Stimulated activated CD4-positive, alpha-beta T cell treated with anti-CD3 and anti-CD28 coated beads, Interleukin-1b, Interleukin-23, amount 100 ng/mL, for 24 hours (primary cell): ENCODE measurements at regions not wholly inside any gene's neighbourhood (a gene's known extent, or its start where the extent isn't known, plus 50 kb on each side); places are given as distances from the start of the nearest gene placed in this dataset.
"Not testable (repeated sequence)": the region's sequence is repeated elsewhere in the genome, so short reads cannot be mapped to it uniquely, and the experiment has no call there.

ENCODE experiments used
- DNase-seq, 4 experiments: peaks; one replicate each; pipeline ENCODE4 v3.0.0-alpha.2; 2020; ENCODE audit warnings: low read depth in 4 of 4, low spot score in 1 of 4

DNA sequence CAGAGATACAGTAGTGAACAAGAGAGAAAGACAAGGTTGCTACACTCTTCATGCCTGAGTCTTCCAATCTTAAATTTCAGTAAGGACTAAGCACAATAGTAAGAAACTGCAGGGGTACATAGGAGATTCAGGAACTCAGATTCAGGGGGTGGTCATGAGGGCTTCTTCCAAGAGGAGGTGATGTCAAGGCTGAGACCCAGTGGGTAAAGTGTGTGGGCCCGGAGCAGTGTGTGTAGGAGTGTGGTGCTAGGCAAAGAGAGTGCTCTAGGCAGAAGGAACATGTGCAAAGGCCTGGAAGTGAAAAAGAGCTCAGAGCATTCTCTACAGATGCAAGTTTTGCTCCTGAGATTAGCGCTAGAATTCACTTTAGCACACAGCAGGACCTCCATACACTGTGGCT lies 102.9 kb upstream of the SPATA12 start:
- no peak for DNase-seq

DNA sequence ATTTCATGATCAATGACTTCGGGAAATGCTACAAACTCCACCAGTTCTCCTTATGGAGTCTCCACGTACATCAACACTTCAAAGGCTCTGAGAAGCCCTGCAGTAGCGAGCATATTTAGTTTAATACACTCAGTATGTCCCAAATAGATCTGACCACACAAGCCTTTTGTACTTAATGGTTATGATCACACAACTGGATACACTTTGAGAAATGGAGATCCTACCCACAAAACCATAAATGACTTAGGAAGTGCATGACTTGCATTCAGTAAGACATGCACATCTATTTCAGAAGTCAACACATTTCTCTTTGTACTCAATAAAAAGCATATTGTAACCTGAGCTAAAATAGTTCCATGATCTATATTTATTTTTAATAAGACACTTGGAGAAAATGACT lies 103.6 kb upstream of the SPATA12 start:
- DNase-seq: no peak

DNA sequence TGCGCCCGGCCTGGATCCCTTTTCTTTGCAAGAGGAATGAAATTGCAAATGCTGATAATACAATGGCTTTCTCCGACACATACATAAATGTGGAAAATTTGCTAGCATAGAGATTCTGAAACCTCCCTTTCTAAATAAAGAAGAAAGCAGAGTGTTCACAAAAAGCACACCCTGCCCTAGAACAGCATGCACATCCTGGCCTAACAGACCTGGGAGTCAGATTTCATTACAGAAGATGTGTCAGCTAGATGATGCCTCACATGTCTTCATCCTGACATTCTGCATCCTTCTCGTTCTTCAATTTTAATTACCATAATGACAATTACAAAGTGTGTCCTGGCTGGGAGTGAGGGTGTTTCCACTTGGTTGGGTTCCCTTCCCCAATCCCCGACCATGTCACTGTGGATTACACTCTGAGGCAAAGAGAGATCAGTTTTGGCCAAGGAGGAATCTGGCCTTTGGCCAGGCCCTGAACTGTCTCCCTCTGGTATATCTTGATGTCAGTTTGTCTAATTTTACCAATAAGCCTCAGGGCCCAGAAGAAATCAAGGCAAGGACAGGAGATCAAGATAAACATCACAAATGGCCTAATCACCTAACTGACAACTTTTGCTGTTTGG lies 104.9 kb upstream of the SPATA12 start:
- DNase-seq: no peak

DNA sequence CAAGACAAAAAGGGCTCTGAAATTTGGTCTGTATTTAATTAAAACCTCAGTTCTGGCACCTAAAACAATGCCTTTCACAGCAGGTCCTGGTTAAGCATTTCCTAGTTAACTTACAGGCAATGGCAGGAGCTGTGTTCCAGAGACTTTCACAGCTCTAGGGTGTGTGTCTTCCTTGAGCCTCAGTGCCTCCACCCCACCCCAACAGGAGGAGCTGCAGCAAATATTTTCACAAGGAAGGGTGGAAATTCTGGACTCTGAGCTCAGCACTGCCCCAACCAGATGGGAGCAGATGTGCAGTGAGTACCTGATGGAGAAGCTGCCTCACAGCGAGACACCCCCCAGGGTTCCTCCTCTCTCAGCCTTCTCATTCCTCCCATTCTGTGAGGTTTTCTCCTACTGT lies 106.3 kb upstream of the SPATA12 start:
- DNase-seq: no peak

DNA sequence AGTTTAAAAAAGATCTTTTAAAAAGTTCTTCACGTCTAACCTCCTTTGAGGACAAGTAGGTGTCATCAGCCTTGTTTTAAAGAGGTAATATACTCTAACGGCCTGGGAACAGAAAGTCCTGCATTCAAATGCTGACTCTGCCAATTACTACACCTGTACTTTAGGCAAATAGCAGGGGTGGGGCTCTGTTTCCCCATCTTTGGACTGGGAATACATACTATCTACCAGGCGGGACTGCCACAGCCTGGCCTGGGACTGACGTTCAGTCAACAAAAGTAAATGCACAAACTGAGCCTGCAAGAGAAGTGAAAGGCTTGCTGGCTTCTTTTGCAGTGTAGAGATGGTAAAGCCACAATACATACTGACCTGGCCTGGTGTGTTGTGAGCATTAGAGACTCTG lies 107.6 kb upstream of the SPATA12 start:
- no peak for DNase-seq

DNA sequence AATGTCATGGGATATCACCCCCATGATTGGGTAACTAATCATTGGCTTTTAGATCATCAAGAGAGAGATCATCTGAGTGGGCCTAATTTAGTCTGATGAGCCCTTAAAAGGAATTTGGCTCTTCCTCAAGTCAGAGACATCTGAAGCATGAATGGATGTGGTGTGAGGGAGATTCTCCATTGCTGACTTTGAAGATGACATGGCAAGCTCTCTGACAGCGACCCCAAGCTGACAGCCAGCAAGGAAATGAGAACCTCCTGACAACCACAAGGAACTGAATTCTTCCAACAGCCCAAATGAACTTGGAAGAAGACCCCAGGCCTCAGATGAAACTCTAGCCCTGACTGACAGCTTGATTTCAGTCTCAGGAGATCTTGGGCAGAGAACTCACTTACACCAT lies 108.4 kb upstream of the SPATA12 start:
- DNase-seq: no peak

DNA sequence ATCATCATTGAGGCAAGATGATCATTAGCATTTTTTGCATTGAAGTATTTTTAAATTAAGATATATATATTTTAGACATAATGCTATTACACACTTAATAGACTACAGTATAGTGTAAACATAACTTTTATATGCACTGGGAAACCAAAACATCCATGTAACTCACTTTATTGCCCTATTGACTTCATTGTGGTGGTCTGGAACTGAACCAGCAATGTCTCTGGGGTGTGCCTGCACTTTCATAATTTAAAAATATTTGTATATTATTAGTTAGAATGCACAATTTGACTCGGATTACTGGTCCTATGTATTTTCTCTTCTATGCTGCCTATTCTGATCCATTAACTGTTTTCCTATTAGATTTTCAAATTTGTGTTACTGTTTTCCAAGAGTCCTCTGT lies 109.1 kb upstream of the SPATA12 start:
- no peak for DNase-seq

DNA sequence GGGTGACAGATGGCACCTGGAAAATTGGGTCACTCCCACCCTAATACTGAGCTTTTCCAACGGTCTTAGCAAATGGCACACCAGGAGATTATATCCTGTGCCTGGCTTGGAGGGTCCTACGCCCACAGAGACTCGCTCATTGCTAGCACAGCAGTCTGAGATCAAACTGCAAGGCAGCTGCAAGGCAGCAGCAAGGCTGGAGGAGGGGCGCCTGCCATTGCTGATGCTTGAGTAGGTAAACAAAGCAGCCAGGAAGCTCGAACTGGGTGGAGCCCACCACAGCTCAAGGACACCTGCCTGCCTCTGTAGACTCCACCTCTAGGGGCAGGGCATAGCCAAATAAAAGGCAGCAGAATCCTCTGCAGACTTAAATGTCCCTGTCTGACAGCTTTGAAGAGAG lies 115.1 kb upstream of the SPATA12 start:
- DNase-seq: not testable (repeated sequence)

DNA sequence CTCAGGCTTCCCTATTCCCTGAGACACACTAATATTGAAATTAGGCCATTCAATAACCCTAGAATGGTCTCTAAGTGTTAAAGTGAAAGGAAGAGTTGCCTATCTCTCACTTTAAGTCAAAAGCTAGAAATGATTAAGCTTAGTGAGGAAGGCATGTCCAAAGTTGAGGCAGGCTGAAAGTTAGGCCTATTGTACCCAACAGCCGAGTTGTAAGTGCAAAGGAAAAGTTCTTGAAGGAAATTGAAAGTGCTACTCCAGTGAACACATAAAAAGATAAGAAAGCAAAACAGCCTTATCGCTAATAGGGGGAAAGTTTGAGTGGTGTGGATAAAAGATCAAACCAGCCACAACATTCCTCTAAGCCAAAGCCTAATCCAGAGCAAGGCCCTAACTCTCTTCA lies 117.9 kb upstream of the SPATA12 start:
- no peak for DNase-seq

DNA sequence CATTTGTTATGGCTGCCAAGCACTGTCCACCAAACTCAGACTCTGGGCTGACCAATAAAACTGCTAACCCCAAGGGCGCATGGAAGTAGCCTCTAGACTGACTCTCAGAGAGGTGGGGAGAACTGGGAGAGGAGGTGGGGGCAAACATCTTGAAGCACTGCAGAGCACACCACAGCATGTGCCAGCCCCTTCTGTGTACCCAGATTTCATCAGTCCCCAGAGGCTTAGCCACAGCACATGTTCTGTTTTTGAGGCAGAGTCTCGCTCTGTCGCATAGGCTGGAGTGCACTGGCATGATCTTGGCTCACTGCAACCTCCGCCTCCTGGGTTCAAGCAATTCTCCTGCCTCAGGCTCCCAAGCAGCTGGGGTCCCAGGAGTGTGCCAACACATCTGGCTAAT lies 119.5 kb upstream of the SPATA12 start:
- no peak for DNase-seq

DNA sequence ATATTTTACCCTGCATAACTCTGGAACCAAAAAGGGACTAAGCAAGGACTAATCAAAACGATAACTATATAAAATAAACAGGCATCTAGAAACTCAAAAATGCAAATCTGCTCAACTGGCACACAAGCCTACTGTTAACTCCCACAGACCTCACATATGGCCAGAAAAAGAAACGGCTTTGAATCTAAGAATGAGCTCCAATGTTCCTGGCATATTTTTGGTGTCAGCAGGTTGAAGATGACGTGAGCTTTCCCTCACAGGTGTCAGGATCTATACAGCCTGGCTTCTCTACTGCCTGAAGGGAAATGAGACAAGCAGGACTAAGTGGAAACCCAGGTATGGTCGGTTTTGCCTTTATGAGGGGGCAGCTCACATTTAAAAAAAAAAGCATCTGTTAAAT lies 120.1 kb upstream of the SPATA12 start:
- DNase-seq: no peak

DNA sequence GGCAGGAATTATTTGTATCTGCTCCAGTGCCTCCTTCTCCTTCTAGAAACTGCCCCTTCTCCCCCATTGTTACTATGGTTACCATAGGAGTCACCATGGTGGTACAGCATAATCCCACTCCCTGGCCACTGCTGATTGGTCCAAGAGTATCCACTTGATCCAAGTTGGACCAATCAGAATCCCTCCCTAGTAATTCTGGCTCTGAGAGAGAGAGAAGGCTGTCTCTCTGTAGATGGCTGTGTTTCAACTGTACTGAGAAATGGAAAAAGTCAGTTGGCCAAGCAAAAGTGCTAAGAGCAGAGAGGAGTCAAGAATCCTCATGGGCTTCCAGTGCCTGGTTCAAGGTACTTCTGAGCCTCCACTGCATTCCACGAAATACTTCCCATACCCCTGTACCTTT lies 120.6 kb upstream of the SPATA12 start:
- no peak for DNase-seq

DNA sequence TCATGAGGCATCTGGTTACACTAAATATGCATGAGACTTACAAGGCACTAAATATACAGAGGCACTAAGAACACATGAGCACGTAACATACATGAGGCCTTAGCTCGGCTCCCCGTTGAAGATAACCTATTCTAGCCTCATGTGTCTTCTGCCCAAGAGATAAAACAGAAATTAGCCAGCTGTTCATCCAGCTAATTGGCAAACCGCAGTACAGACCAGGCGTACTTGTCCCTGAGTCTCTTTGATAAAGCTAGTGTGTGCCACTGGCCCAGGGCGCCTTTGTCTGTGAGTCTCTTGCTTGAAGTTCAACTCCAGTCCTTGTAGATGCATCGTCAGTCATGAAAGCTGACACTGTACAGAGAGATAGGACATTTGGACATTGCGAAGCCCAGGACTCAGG lies 121.9 kb upstream of the SPATA12 start:
- DNase-seq: no peak

DNA sequence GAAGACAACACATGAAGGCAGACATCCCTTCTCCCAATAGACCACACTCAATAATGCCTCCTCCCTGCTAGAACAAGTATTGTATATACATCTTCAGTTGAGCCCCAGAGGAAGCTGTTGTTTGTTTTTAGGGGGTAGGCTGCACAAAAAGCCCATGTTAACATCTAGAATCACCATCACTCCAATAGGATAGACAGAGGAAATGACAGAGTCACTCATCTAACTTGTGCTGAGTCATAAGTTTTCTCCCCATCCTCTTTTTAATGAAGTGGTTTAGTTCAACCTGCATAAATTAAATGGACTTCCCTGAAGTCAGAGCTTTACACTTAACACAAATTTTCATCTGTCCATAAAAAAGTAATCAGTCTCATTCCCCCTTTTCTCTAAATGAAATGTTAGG lies 122.9 kb upstream of the SPATA12 start:
- DNase-seq: no peak

DNA sequence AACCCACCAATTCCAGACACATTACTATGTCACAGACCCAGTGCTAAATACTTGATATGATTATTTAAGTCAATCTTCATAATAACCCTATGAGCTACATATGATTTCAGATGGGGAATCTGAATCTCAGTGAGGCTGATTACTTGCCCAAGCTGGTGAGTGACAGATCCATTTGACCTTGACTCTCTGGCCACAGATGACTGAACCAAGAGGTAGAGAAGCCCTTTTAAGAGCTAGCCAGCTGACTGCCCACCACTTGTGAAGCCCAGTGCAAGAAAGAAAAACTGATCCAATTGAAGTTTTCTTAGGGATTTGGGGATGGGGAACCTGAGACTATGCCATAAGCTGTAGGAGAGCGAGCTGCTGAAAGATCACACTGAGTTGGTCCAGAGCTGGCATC lies 124.7 kb upstream of the SPATA12 start:
- no peak for DNase-seq

DNA sequence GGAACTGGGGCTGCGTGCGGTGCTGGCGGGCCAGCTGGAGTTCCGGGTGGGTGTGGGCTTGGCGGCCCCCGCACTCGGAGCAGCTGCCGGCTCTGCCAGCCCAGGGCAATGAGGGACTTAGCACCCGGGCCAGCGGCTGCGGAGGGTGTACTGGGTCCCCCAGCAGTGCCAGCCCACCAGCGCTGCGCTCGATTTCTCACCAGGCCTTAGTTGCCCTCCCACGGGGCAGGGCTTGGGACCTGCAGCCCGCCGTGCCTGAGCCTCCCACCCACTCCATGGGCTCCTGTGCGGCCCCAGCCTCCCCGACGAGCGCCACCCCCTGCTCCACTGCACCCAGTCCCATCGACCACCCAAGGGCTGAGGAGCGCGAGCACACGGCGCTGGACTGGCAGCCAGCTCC lies 126.0 kb upstream of the SPATA12 start:
- not testable (repeated sequence) for DNase-seq

DNA sequence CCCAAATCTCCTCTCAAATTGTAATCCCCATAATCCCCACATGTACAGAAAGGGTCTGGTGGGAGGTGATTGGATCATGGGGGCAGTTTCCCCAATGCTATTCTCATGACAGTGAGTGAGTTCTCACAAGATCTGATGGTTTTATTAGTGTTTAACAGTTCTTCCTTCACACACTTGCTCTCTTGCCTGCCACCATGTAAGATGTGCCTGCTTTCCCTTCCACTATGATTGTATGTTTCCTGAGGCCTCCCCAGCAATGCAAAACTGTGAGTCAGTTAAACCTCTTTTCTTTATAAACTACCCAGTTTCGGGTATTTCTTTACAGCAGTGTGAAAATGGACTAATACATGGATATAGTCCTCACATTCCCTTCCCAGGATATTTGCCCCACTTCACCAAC lies 126.7 kb upstream of the SPATA12 start:
- no peak for DNase-seq

DNA sequence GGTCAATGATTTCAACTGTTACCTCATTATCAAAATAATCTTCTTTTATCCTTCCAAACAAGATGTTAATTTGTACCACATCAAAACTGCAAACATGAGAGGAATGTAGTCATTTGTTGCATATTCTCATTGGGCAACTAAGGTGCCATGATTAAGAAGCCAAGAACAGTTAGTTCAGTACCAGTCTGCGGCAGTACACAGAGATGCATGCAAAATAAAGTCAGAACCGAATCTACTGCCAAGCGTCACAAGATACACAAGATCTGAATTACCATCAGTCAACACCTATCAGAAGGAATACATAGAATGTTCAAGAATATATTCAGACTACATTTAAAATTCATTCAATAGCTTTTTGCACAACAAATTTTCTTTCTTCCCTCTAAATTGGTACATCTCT lies 127.6 kb upstream of the SPATA12 start:
- DNase-seq: no peak

DNA sequence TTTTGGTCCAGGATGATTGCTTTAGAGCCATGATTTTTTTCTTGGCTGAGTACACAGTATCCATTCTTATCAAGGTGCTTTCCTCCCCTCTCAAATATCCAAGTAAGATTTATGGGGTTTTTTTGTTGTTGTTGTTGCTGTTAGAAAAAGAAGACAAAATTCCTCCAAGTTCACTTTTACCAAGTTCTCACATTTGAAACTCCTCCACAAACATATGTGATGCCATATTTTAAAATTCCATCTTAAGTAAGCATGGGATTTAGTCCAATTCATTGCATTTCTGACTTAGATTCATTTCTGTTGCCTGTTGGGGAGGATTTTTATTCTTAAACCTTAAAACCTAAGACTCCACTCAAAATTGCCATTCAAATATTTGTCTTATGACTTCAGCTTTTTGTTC lies 128.6 kb upstream of the SPATA12 start:
- DNase-seq: no peak

DNA sequence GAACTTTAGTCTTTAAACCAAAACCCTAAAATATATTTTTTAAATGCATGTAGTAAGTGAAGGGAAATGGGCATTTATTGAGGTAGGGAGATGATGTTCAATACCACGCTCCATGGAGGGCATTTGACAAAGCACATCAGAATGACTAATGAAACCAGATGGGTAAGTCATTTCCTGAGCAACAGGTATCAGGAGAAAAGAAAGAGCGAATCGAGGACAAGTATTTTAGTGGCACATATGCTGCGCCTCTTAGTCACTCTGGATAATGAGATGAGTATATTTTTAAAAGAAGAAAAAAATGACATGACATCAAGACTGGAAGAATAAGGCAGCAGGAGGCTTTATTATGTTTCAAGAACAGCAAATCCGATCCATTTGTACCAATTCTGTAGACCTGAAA lies 129.0 kb upstream of the ARHGEF3 start:
- no peak for DNase-seq

DNA sequence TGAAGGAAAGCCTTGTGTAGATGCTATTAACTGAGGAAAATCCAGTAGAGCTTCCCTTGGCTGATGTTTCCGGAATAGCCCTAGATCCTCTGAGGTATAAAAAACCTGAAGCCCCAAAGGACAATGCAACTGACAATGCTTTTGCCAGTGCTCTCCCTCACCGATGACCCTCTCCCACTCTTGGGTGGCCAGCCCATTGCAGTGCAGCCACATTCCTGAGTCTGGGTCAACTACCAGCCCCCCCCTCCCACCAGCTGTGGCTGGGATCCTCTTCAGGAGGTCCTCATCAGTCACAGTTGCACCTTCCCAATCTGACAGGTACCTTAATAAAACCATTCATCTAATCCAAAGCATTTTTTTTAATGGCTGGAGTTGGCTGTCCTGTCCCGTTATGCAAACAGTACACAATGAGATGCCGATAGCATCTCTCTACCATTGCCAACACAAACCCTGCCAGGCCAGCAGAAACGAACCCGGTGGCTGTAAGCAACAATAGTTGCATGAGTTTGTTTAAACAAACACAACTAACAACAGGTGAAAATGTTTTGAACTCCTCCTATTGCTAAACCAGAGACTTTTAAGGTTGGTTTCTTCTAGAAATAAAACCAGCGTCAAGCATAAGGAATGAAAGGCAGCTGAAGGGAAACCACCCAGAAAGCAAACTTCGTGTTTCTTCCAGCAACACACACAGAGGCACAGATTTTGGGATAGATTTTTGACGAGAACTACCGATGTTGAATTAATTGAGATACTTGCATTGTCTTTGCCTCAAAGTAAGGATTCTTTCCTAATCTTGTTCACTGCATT lies 128.3 kb upstream of the ARHGEF3 start:
- DNase-seq: no peak

DNA sequence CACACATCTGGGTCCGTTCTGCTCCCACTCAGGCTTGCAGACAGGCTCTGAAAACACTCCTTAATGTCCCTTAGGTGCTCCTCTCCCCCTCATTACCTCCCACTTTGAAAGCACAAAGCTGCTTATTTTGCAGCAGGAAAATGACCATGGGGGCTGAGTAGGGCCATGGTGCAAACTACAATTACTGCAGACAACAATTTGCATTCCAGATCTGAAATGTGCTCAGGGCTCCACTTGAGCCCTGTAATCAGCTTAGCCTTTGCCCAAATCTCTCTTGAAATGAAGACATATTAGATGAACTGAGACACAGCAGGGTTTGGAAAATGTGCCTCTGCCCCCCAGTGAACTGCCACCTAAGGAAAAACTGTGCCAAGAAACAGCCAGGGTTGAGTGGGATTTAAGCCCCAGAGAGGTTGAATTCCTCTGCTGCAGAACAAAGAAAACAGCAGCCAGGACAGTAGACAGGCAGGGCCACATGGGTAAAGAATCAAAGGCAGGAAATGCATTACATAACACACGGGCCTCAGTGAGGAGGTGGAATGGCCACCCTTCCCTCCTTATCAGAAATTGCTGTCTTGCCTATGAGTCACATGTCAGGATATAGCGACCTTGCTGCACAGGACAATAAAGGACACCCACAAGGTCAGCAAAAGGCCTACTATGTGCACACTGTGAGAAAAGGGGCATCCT lies 126.8 kb upstream of the ARHGEF3 start:
- DNase-seq: no peak

DNA sequence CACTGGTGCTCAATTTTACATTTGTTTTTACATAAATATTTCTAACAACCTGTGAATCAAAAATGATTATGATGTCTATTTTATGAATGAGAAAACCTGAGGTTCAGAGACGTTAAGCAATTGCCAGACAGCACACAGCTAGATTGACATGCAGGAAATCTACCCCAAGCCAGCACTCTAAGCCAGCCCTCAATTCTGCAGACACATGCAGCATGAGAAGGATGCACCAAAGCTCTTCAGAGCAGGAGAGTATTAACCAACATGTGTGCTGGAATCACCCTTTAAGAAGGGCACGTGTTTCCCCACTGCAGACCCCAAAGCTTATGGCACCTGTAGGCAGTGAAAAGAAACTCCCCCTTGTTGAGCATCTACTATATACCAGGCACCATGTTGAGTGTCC lies 126.1 kb upstream of the ARHGEF3 start:
- no peak for DNase-seq
